Posterior cingulate gyrus (tissue), 11 donors: ENCODE measurements at regions not wholly inside any gene's neighbourhood (a gene's known extent, or its start where the extent isn't known, plus 50 kb on each side); places are given as distances from the start of the nearest gene placed in this dataset.

Source experiments
- DNase-seq, 10 donors: peaks; one replicate each; pipeline versions ENCODE4 v3.0.0 to v3.0.0-alpha.2; 2020 to 2021; ENCODE audit warnings: mixed read lengths in 3 of 10
- intact Hi-C: fragments of 100-400 bp; cut with DNase I; formaldehyde crosslinking; loops from one replicate; pipeline ENCODE4 v1.15.1; 2023

- intact Hi-C loops, result no loop called here
- DNase-seq, result no peak
Observed at GRCh38 chr5:163760498-163760897, 255.1 kb downstream of the MAT2B start.

- intact Hi-C loops, result no loop called here
- DNase-seq, result no peak
Observed at GRCh38 chr5:163766936-163767670, 261.7 kb downstream of the MAT2B start.

- no peak for DNase-seq
- intact Hi-C loops, result no loop called here
Observed at GRCh38 chr5:163770625-163771024, 265.2 kb downstream of the MAT2B start.

GRCh38 chr5:163772241-163772640 lies 266.8 kb downstream of the MAT2B start:
- no peak for DNase-seq
- intact Hi-C loops, result no loop called here

- intact Hi-C loops, result no loop called here
- DNase-seq, result no peak
Observed at GRCh38 chr5:163772644-163773043, 267.2 kb downstream of the MAT2B start.

GRCh38 chr5:163773226-163773625 lies 267.8 kb downstream of the MAT2B start:
- DNase-seq, result no peak

GRCh38 chr5:163789870-163790269 lies 284.5 kb downstream of the MAT2B start:
- intact Hi-C loops, result no loop called here

More at GRCh38 chr5:163773226-163773625, 267.8 kb downstream of the MAT2B start:
- intact Hi-C loops, result no loop called here

GRCh38 chr5:163790497-163790896 lies 285.1 kb downstream of the MAT2B start:
- no peak for DNase-seq
- intact Hi-C loops, result no loop called here

More at GRCh38 chr5:163789870-163790269, 284.5 kb downstream of the MAT2B start:
- no peak for DNase-seq

GRCh38 chr5:163794993-163795392 lies 289.6 kb downstream of the MAT2B start:
- no peak for DNase-seq
- intact Hi-C loops, result no loop called here

- intact Hi-C loops, result no loop called here
- DNase-seq, result no peak
Observed at GRCh38 chr5:163807781-163808180, 302.4 kb downstream of the MAT2B start.

- no peak for DNase-seq
- intact Hi-C loops, result no loop called here
Observed at GRCh38 chr5:163809473-163809872, 304.1 kb downstream of the MAT2B start.

GRCh38 chr5:163813900-163814299 lies 308.5 kb downstream of the MAT2B start:
- no peak for DNase-seq
- intact Hi-C loops, result no loop called here

GRCh38 chr5:163815240-163815791 lies 309.9 kb downstream of the MAT2B start:
- intact Hi-C loops, result no loop called here
- DNase-seq, result no peak

GRCh38 chr5:163821142-163821541 lies 315.7 kb downstream of the MAT2B start:
- intact Hi-C loops, result no loop called here
- DNase-seq, result no peak

- intact Hi-C loops, result no loop called here
Observed at GRCh38 chr5:163822548-163822947, 317.1 kb downstream of the MAT2B start.

GRCh38 chr5:163825661-163826060 lies 320.2 kb downstream of the MAT2B start:
- intact Hi-C loops, result no loop called here

More at GRCh38 chr5:163822548-163822947, 317.1 kb downstream of the MAT2B start:
- no peak for DNase-seq

GRCh38 chr5:163826201-163826600 lies 320.8 kb downstream of the MAT2B start:
- DNase-seq, result no peak
- intact Hi-C loops, result no loop called here

More at GRCh38 chr5:163825661-163826060, 320.2 kb downstream of the MAT2B start:
- no peak for DNase-seq

- intact Hi-C loops, result no loop called here
- no peak for DNase-seq
Observed at GRCh38 chr5:163832155-163832554, 326.7 kb downstream of the MAT2B start.

- intact Hi-C loops, result no loop called here
- DNase-seq, result no peak
Observed at GRCh38 chr5:163838738-163839137, 333.3 kb downstream of the MAT2B start.

- intact Hi-C loops, result no loop called here
- DNase-seq, result no peak
Observed at GRCh38 chr5:163846512-163846911, 341.1 kb downstream of the MAT2B start.

GRCh38 chr5:163855754-163856153 lies 350.3 kb downstream of the MAT2B start:
- DNase-seq, result no peak
- intact Hi-C loops, result no loop called here

- DNase-seq, result no peak
- intact Hi-C loops, result no loop called here
Observed at GRCh38 chr5:163861670-163862069, 356.3 kb downstream of the MAT2B start.
